Gastroesophageal sphincter (tissue), 3 donors: ENCODE measurements at regions not wholly inside any gene's neighbourhood (a gene's known extent, or its start where the extent isn't known, plus 50 kb on each side); places are given as distances from the start of the nearest gene placed in this dataset.

ENCODE experiments used
- POLR2A ChIP-seq, 2 donors: fragments of 450-650 bp; IDR thresholded peaks; one replicate each; pipeline ENCODE4 v1.6.1; 2017; ENCODE audit warnings: antibody characterized with exemption in 2 of 2, mild to moderate bottlenecking in 2 of 2, moderate library complexity in 1 of 2
- POLR2AphosphoS5 ChIP-seq: sonication (generic); formaldehyde crosslinking; IDR thresholded peaks from one replicate; pipeline ENCODE4 v1.6.1; 2017; ENCODE audit warnings: antibody characterized with exemption
- TF ChIP-seq, protein P1 (sequence below), 4 experiments: fragments of 200-600 bp in 2 of 4; fragments of 450-650 bp in 2 of 4; sonication (generic) in 1 of 4; IDR thresholded peaks; one replicate each; pipeline ENCODE4 v1.5.1; 2017 to 2019; ENCODE audit warnings: antibody characterized with exemption in 4 of 4, mild to moderate bottlenecking in 2 of 4, moderate library complexity in 2 of 4

DNA sequence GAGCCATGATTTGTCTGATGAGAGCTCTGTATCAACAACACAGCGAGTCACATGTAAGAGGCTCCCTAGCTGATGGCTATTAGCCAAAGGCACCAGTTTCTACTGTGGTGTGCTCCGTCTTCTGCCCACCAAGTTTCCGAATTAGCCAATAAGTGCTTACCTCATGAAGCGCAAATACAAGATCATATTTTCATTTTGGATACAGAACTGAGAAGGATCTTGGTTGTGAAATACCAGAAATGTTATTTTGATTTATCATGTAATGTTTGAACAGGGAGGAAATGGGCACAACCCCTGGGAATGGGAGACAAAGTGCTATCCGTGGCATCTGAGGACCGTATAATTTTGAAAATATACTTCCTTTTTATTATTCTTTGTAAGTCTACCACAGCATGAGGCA, 234.3 kb downstream of the DACT1 start:
- TF ChIP-seq, protein P1, sequence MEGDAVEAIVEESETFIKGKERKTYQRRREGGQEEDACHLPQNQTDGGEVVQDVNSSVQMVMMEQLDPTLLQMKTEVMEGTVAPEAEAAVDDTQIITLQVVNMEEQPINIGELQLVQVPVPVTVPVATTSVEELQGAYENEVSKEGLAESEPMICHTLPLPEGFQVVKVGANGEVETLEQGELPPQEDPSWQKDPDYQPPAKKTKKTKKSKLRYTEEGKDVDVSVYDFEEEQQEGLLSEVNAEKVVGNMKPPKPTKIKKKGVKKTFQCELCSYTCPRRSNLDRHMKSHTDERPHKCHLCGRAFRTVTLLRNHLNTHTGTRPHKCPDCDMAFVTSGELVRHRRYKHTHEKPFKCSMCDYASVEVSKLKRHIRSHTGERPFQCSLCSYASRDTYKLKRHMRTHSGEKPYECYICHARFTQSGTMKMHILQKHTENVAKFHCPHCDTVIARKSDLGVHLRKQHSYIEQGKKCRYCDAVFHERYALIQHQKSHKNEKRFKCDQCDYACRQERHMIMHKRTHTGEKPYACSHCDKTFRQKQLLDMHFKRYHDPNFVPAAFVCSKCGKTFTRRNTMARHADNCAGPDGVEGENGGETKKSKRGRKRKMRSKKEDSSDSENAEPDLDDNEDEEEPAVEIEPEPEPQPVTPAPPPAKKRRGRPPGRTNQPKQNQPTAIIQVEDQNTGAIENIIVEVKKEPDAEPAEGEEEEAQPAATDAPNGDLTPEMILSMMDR (IDR thresholded peaks at IDR 0.05), result no peak
- no peak for TF ChIP-seq POLR2A (IDR thresholded peaks at IDR 0.05)
- no peak for TF ChIP-seq POLR2AphosphoS5
